HUES64 (cell line): ENCODE measurements at regions not wholly inside any gene's neighbourhood (a gene's known extent, or its start where the extent isn't known, plus 50 kb on each side); places are given as distances from the start of the nearest gene placed in this dataset.

Experiments used
- H3K27ac ChIP-seq: 2 replicates; pipeline ENCODE4 v1.7.0; 2013; ENCODE audit warnings: low read depth, low read length, inconsistent platforms
- H3K27me3 ChIP-seq: 2 replicates; pipeline ENCODE4 v1.6.1; 2013; ENCODE audit warnings: mild to moderate bottlenecking, low read length; ENCODE audit not compliant: insufficient read depth
- H3K36me3 ChIP-seq: 2 replicates; pipeline ENCODE4 v1.6.1; 2013; ENCODE audit warnings: mild to moderate bottlenecking, low read length; ENCODE audit not compliant: insufficient read depth
- H3K4me1 ChIP-seq: 2 replicates; pipeline ENCODE4 v1.6.1; 2013; ENCODE audit warnings: mild to moderate bottlenecking, low read length, moderate library complexity; ENCODE audit not compliant: insufficient read depth
- H3K4me3 ChIP-seq: 2 replicates; pipeline ENCODE4 v1.5.1; 2013; ENCODE audit warnings: mild to moderate bottlenecking, low read length, moderate library complexity
- H3K9ac ChIP-seq: 2 replicates; pipeline ENCODE4 v1.6.1; 2013; ENCODE audit warnings: mild to moderate bottlenecking, low read depth, low read length
- H3K9me3 ChIP-seq: 2 replicates; pipeline ENCODE4 v1.6.1; 2013; ENCODE audit warnings: low read depth, low read length; ENCODE audit not compliant: insufficient read depth
- WGBS: fragments of 150-250, 120-280 bp; methylation state at CpG from one replicate; pipeline ENCODE4 v1.1.7; 2013; ENCODE audit warnings: missing lambda C conversion rate; 5-methylcytosine and 5-hydroxymethylcytosine counted together

DNA sequence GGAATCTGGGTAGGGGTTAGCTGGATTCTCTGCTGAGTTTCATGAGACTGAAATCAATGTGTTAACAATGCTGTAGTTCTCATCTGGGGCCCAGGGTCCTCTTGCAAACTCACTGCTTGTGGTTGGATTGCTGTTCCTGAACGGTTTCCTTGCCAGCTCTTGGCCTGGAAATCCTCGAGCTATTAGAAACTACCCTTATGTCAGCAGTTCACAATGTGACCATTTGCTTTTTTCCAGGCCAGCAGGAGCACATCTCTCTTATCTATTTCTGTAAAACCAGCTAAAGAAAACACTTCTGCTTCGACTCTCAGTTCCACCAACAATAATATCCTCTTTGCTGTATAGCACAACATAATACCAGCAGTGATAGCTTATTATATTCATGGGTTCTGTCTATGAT lies 140.1 kb upstream of the TRAM1L1 start:
- H3K27ac ChIP-seq, result no peak overlapping the region
- no peaks in the 10 kb centered on the region for H3K36me3 ChIP-seq
- H3K27me3 ChIP-seq, result no peaks in the 10 kb centered on the region
- no peak overlapping the region for H3K9ac ChIP-seq
- WGBS, result 78% methylated on average over 3 of the region's 3 CpGs
- no peaks in the 10 kb centered on the region for H3K4me1 ChIP-seq
- no peaks in the 10 kb centered on the region for H3K9me3 ChIP-seq
- H3K4me3 ChIP-seq, result no peak overlapping the region

DNA sequence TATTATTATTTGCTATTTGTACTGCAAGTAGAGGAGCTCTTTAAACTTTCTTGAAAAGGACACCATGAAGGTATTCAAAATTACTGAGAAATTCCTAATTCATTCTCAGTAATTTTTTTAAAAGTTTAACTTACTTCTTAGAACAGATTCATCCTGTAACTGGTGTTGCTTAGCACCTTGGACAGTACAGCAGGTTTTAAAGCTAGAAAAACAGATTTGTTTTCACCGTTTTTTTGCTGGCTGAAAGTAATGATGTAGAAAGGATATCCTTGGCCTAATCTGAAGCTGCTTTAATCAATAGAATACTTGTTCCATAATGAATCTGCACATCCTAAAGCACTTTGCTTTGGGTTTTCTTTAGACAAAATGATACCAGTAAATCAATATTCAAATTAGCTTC lies 142.5 kb upstream of the TRAM1L1 start:
- Histone ChIP-seq H3K9me3 (no peaks in the 10 kb centered on the region), H3K9ac (no peak overlapping the region), H3K36me3 (no peaks in the 10 kb centered on the region), H3K4me1 (no peaks in the 10 kb centered on the region), H3K4me3 (no peak overlapping the region), H3K27ac (no peak overlapping the region), H3K27me3 (no peaks in the 10 kb centered on the region)
- WGBS, result 92% methylated on average over 1 of the region's 1 CpG

DNA sequence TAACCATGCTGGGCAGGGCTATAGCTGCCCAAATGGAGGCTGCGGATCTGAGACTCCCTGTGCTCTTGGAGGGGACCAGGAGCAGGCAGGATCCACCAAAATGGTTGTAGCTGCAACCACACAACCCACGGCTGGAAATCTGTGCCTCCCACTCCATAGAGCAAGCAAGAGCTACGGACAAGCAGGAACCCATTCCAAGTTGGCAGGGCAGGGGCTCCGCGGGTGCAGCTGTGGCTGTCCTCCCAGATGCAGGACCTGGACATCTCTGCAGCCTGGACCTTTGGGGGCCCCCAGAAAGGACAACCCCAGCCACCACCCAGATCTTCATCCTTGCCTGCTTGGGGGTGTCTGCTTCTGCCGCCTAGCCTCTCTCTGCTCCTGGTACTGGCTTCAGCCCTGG lies 154.1 kb upstream of the TRAM1L1 start:
- H3K9me3 ChIP-seq, result peaks cover 4% of the 10 kb centered on the region
- no peaks in the 10 kb centered on the region for H3K4me1 ChIP-seq
- no peak overlapping the region for H3K9ac ChIP-seq
- H3K4me3 ChIP-seq, result no peak overlapping the region
- no peaks in the 10 kb centered on the region for H3K27me3 ChIP-seq
- no peak overlapping the region for H3K27ac ChIP-seq
- 84% methylated on average over 6 of the region's 6 CpGs for WGBS
- no peaks in the 10 kb centered on the region for H3K36me3 ChIP-seq

DNA sequence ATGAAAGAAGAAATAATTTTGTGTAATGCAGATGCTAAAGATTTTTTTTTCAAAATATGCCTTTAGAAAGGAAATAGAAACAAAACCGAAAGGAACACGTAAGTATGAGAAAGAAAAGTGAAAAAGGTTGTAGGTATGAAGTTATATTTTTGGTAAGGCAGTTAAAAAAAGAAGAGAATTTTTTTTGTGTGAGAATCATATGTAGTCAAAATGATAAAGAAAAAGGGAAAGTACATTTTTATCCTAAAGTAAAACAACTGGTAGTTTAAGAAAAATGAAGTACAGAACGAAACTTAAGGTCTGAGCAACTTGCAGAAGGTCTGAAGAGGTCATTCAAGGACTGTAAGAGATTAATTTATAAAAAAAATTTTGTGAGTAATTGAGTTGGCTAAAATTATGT lies 164.0 kb upstream of the TRAM1L1 start:
- Histone ChIP-seq H3K27ac (no peak overlapping the region), H3K27me3 (no peaks in the 10 kb centered on the region)
- WGBS, result 95% methylated on average over 3 of the region's 3 CpGs

DNA sequence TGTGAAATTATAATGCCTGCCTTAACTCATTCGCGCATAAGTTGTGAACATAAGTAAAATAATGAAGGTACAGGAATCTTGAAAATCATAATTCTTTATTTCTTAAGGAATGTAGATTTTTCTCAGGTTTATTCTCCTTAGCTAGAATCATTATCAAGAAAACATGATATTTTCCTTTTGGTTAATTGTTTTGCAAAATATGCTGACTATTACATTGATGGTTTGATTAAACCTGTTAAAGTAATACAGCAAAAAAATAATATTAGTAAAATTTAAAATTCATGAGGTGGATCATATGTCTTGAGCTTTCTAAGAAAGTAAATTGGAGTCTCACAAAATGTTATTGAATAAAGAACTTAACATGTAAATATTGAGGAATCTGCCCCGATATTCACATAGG lies 178.7 kb upstream of the TRAM1L1 start:
- Histone ChIP-seq H3K9ac (no peak overlapping the region), H3K36me3 (no peaks in the 10 kb centered on the region), H3K27me3 (no peaks in the 10 kb centered on the region), H3K4me3 (no peak overlapping the region), H3K4me1 (peaks cover 2% of the 10 kb centered on the region; the same call in 1 of the 2 replicates), H3K9me3 (no peaks in the 10 kb centered on the region), H3K27ac (no peak overlapping the region)
- WGBS, result 100% methylated on average over 3 of the region's 3 CpGs

More for the DNA sequence above, 164.0 kb upstream of the TRAM1L1 start:
- Histone ChIP-seq H3K4me1 (no peaks in the 10 kb centered on the region), H3K9ac (no peak overlapping the region), H3K4me3 (no peak overlapping the region), H3K9me3 (no peaks in the 10 kb centered on the region), H3K36me3 (no peaks in the 10 kb centered on the region)

DNA sequence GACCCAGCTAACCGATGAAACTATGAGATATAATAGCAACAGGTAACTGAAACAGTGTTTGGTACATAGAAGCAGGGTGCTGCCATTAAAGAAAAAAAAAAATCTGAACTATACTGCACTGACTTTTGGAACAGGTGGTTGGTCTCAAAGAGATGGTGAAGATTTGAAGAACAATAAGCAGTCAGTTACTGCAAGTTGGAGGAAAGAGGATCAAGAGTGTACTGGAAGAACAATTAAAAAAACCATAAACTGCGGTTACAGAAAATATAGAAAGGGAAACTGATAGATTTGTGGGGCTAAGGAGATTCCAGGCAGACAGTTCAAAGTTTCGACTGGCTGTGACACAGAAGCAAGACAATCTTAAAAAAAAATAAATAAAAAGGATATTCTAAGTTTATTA lies 181.9 kb upstream of the TRAM1L1 start:
- Histone ChIP-seq H3K4me3 (no peak overlapping the region), H3K9ac (no peak overlapping the region), H3K4me1 (no peaks in the 10 kb centered on the region), H3K27ac (no peak overlapping the region), H3K9me3 (no peaks in the 10 kb centered on the region), H3K36me3 (no peaks in the 10 kb centered on the region), H3K27me3 (no peaks in the 10 kb centered on the region)
- WGBS, result 94% methylated on average over 3 of the region's 3 CpGs

DNA sequence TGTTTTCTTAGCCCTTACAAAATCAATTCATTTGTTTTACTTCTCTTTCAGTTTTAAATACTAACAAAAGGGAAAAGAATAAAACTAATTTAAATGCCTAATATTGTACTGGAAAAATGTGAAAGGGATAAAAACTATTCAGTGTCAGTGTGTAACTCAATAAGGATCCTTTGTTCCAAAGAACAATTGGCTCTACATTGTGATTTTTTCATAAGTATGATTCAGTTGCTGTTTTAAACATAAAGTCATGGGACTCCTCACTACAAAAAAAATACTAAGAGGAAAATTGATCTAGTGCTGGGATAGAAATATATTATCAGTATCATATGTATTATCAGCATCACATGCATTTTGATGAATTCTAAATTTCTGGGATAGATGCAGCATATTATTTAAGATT lies 199.4 kb upstream of the TRAM1L1 start:
- Histone ChIP-seq H3K4me3 (no peak overlapping the region), H3K9ac (no peak overlapping the region)

DNA sequence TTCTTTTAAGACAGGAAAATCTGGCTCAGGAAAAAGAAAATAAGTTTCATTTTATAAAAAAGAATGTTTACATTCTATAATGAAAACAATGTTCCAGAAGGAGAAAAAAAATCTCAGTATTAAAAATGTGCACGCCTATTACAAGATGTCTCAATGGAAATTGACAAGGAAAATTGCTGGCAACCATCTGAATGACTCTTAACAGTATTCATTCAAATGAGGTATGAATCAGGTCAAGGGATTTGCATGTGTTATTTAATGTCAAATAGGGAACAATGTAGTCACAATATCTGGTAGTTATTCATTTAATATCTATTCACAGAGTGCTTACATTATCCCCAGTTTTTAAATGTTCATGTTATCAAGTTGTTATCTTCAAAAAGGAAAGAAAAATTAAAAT lies 208.4 kb upstream of the TRAM1L1 start:
- no peaks in the 10 kb centered on the region for H3K27me3 ChIP-seq
- no peak overlapping the region for H3K9ac ChIP-seq
- no peaks in the 10 kb centered on the region for H3K4me1 ChIP-seq
- H3K36me3 ChIP-seq, result no peaks in the 10 kb centered on the region
- H3K4me3 ChIP-seq, result no peak overlapping the region
- no peaks in the 10 kb centered on the region for H3K9me3 ChIP-seq
- 94% methylated on average over 1 of the region's 1 CpG for WGBS
- no peak overlapping the region for H3K27ac ChIP-seq

More for the DNA sequence above, 199.4 kb upstream of the TRAM1L1 start:
- H3K27ac ChIP-seq, result no peak overlapping the region
- H3K27me3 ChIP-seq, result no peaks in the 10 kb centered on the region
- H3K4me1 ChIP-seq, result no peaks in the 10 kb centered on the region
- H3K9me3 ChIP-seq, result no peaks in the 10 kb centered on the region
- H3K36me3 ChIP-seq, result no peaks in the 10 kb centered on the region

DNA sequence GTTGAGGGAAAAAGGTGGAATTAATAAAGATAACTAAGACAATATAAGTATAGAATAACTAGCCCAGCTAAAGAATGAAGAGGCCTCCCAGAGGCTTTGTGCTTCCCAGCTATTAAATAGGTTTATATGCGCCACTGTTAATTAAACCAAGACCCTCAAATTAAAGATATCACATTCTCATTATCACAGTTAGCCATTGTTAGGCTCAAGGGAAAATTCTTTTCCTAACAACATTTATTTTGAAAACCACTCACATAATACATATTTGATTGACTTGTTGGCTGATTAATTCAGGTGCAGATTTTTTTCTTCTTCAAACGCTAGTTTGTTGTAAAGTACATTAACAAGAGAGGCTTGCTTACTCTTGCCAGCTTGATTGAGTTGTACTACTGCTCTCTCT lies 216.8 kb upstream of the TRAM1L1 start:
- no peaks in the 10 kb centered on the region for H3K9me3 ChIP-seq
- WGBS, result 94% methylated on average over 2 of the region's 2 CpGs

DNA sequence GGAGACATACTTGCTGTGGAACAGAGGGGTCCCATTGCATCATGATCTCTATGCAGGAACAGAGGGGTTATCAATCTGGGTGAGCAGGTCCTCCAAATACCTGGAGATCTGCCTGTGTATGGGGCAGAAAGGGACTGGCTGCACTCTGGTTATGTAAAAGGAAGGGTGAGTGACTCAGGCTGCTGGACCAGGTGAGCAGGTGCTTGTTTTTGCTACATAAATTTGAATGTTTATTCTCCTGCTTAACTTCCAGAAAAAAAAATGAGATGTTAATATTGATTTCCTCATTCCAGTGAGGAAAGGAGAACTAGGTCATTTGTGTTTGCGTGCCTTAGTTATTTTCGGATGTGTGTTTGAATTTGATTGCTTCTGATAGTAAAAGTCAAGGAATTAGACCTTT lies 225.8 kb upstream of the TRAM1L1 start:
- H3K27me3 ChIP-seq, result no peaks in the 10 kb centered on the region
- H3K36me3 ChIP-seq, result no peaks in the 10 kb centered on the region
- H3K9me3 ChIP-seq, result no peaks in the 10 kb centered on the region
- H3K27ac ChIP-seq, result no peak overlapping the region
- H3K4me1 ChIP-seq, result no peaks in the 10 kb centered on the region
- 97% methylated on average over 2 of the region's 2 CpGs for WGBS
- H3K9ac ChIP-seq, result no peak overlapping the region
- no peak overlapping the region for H3K4me3 ChIP-seq

More for the DNA sequence above, 216.8 kb upstream of the TRAM1L1 start:
- H3K4me1 ChIP-seq, result no peaks in the 10 kb centered on the region
- no peaks in the 10 kb centered on the region for H3K36me3 ChIP-seq
- no peak overlapping the region for H3K4me3 ChIP-seq
- H3K27ac ChIP-seq, result no peak overlapping the region
- no peaks in the 10 kb centered on the region for H3K27me3 ChIP-seq
- H3K9ac ChIP-seq, result no peak overlapping the region

DNA sequence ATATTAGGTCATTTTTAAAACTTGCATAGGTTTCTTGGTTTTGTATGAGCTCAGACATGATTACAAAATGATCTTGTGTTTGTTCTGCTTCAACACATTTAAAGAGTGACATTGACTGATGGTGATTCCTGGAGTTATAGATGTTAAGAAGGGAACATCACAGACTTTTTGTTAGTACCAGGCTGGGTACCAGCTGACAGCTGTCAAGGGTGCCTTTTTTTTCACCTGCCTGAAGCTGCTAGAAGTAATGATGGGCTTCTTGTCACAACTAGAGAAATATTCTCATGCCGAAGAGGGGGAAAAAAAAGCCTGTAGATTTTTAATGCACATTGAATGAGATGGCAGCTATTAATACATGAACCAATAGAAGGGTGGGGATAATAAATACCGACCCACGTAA lies 226.6 kb upstream of the TRAM1L1 start:
- H3K27ac ChIP-seq, result no peak overlapping the region
- no peak overlapping the region for H3K4me3 ChIP-seq
- H3K4me1 ChIP-seq, result no peaks in the 10 kb centered on the region
- no peaks in the 10 kb centered on the region for H3K36me3 ChIP-seq
- no peak overlapping the region for H3K9ac ChIP-seq
- H3K9me3 ChIP-seq, result no peaks in the 10 kb centered on the region
- H3K27me3 ChIP-seq, result no peaks in the 10 kb centered on the region
- WGBS, result 98% methylated on average over 3 of the region's 3 CpGs

DNA sequence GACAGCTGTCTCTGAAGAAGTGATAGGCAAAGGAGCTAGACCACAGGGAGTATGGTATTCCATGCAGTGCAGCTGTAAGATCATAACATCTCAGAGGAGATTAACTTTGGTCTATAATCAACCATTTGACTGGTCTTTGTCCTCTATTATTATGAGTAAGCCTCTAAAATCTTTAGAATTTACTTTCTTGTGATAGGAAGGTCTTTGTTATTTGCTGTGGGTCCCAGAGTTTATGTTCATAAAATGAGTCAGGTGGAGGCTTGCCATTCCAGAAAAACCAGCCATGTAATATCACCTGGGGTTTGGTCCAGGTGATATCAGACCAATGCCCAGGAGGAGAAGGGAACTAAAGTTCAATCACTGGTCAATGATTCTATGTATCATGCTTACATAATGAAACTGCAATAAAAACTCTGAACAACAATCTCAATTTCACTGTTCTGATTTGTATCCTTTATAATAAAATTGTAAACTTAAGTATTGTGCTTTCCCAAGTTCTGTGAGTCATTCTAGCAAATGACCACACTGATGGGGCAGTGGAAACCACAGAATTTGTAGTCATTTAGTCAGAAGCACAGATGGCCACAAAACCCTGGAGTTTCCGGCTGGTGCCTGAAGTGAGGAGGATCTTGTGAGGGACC lies 239.6 kb upstream of the TRAM1L1 start:
- no peak overlapping the region for H3K9ac ChIP-seq
- H3K27me3 ChIP-seq, result no peaks in the 10 kb centered on the region
- no peaks in the 10 kb centered on the region for H3K4me1 ChIP-seq
- H3K4me3 ChIP-seq, result no peak overlapping the region
- H3K36me3 ChIP-seq, result no peaks in the 10 kb centered on the region
- 100% methylated on average over 1 of the region's 1 CpG for WGBS
- H3K27ac ChIP-seq, result no peak overlapping the region
- no peaks in the 10 kb centered on the region for H3K9me3 ChIP-seq
